HEK293 (cell line): ENCODE measurements at regions not wholly inside any gene's neighbourhood (a gene's known extent, or its start where the extent isn't known, plus 50 kb on each side); places are given as distances from the start of the nearest gene placed in this dataset.

Experiments
- CTCF ChIA-PET: fragments of 350-600 bp; formaldehyde crosslinking; extraction: SDS; loops from one replicate; lab custom pipeline; 2021; ENCODE audit warnings: antibody characterized with exemption; lab: Yijun Ruan, JAX
- POLR2A ChIA-PET: fragments of 300-600 bp; formaldehyde crosslinking; extraction: SDS; loops from one replicate; lab custom pipeline; 2020; ENCODE audit warnings: antibody characterized with exemption, inconsistent platforms; lab: Yijun Ruan, JAX
- H3K27ac ChIP-seq: fragments of 200-500 bp; sonication (Bioruptor generic); 2 replicates; pipeline ENCODE4 v1.5.1; 2014; ENCODE audit warnings: low read depth, low read length, control low read depth, inconsistent platforms; ENCODE audit errors: extremely low read depth
- H3K36me3 ChIP-seq, 2 experiments: fragments of 200-500 bp in 1 of 2; sonication (Bioruptor generic) in 1 of 2; 1 replicate in 1 of 2; 2 replicates in 1 of 2; pipeline ENCODE4 v1.5.1; 2014 to 2017; ENCODE audit warnings: inconsistent platforms in 2 of 2, low read length in 2 of 2; ENCODE audit not compliant: control insufficient read depth in 2 of 2, insufficient read depth in 1 of 2
- H3K4me1 ChIP-seq: fragments of 200-500 bp; sonication (Bioruptor generic); 2 replicates; pipeline ENCODE4 v1.5.1; 2014; ENCODE audit warnings: mild to moderate bottlenecking, low read length, inconsistent platforms; ENCODE audit not compliant: control insufficient read depth, insufficient read depth
- H3K4me3 ChIP-seq: 2 replicates; pipeline ENCODE4 v1.5.1; 2011; ENCODE audit warnings: low read depth, mild to moderate bottlenecking, control low read depth, low read length, moderate library complexity
- H3K9me3 ChIP-seq: fragments of 200-500 bp; sonication (Bioruptor generic); 2 replicates; pipeline ENCODE4 v1.5.1; 2014; ENCODE audit warnings: low read depth, low read length, inconsistent platforms; ENCODE audit not compliant: control insufficient read depth, insufficient read depth
- GLIS1 ChIP-seq: fragments of 450-650 bp; formaldehyde crosslinking; IDR thresholded peaks from 2 replicates; pipeline ENCODE4 v1.5.1; 2016; ENCODE audit warnings: missing biosample characterization, missing genetic modification characterization
- HOXA7 ChIP-seq: sonication (generic); formaldehyde crosslinking; IDR thresholded peaks from 2 replicates; pipeline ENCODE4 v1.8.1; 2022; ENCODE audit warnings: missing genetic modification reagents, borderline replicate concordance
- HOXD13 ChIP-seq: sonication (generic); formaldehyde crosslinking; IDR thresholded peaks from 2 replicates; pipeline ENCODE4 v1.8.0; 2022; ENCODE audit warnings: missing genetic modification reagents, borderline replicate concordance
- PRDM1 ChIP-seq: fragments of 450-650 bp; formaldehyde crosslinking; IDR thresholded peaks from 2 replicates; pipeline ENCODE4; 2016; ENCODE audit warnings: missing biosample characterization, missing genetic modification characterization
- SP7 ChIP-seq: fragments of 450-650 bp; formaldehyde crosslinking; IDR thresholded peaks from 2 replicates; pipeline ENCODE4 v1.5.1; 2016; ENCODE audit warnings: missing biosample characterization, missing genetic modification characterization
- TCF7L2 ChIP-seq: IDR thresholded peaks from 2 replicates; pipeline ENCODE4 v1.6.1; 2011; ENCODE audit warnings: low read depth, mild to moderate bottlenecking, inconsistent platforms, low read length, moderate library complexity, borderline replicate concordance
- ZNF114 ChIP-seq: fragments of 450-650 bp; formaldehyde crosslinking; IDR thresholded peaks from 2 replicates; pipeline ENCODE4 v1.5.0; 2017; ENCODE audit warnings: missing biosample characterization, missing genetic modification characterization
- ZNF266 ChIP-seq: fragments of 450-650 bp; formaldehyde crosslinking; IDR thresholded peaks from 2 replicates; pipeline ENCODE4 v1.5.1; 2016; ENCODE audit warnings: missing biosample characterization, missing genetic modification characterization, low read depth
- ZNF473 ChIP-seq: fragments of 450-650 bp; formaldehyde crosslinking; IDR thresholded peaks from 2 replicates; pipeline ENCODE4 v1.5.1; 2017; ENCODE audit warnings: missing biosample characterization, missing genetic modification characterization
- ZNF558 ChIP-seq: fragments of 450-650 bp; formaldehyde crosslinking; IDR thresholded peaks from 2 replicates; pipeline ENCODE4 v1.5.1; 2016; ENCODE audit warnings: missing biosample characterization, missing genetic modification characterization
- ZNF596 ChIP-seq: fragments of 450-650 bp; IDR thresholded peaks from 2 replicates; pipeline ENCODE4 v1.5.0; 2018; ENCODE audit warnings: missing biosample characterization, mild to moderate bottlenecking, missing genetic modification characterization, moderate library complexity
- ZNF660 ChIP-seq: fragments of 450-650 bp; IDR thresholded peaks from 2 replicates; pipeline ENCODE4 v1.5.1; 2018; ENCODE audit warnings: missing biosample characterization, mild to moderate bottlenecking, missing genetic modification characterization
- ZNF747 ChIP-seq: fragments of 450-650 bp; formaldehyde crosslinking; IDR thresholded peaks from 2 replicates; pipeline ENCODE4 v1.5.1; 2016; ENCODE audit warnings: missing biosample characterization, missing genetic modification characterization
- ZNF777 ChIP-seq: fragments of 450-650 bp; formaldehyde crosslinking; IDR thresholded peaks from 2 replicates; pipeline ENCODE4 v1.5.1; 2017; ENCODE audit warnings: missing biosample characterization, missing genetic modification characterization, borderline replicate concordance
- TF ChIP-seq, protein P1 (sequence below): sonication (generic); formaldehyde crosslinking; IDR thresholded peaks from 2 replicates; pipeline ENCODE4 v1.8.1; 2022; ENCODE audit warnings: mild to moderate bottlenecking, moderate library complexity, missing genetic modification reagents
- TF ChIP-seq, protein P2 (sequence below): fragments of 450-650 bp; formaldehyde crosslinking; IDR thresholded peaks from 2 replicates; pipeline ENCODE4 v1.5.1; 2016; ENCODE audit warnings: missing biosample characterization, missing genetic modification characterization, borderline replicate concordance
- TF ChIP-seq, protein P3 (sequence below): fragments of 450-650 bp; formaldehyde crosslinking; conservative IDR thresholded peaks from 2 replicates; pipeline ENCODE4 v1.5.1; 2016; ENCODE audit warnings: low read depth, missing biosample characterization, missing genetic modification characterization
- TF ChIP-seq, protein P4 (sequence below): fragments of 450-650 bp; formaldehyde crosslinking; IDR thresholded peaks from 2 replicates; pipeline ENCODE4 v1.5.1; 2016; ENCODE audit warnings: missing biosample characterization, missing genetic modification characterization
- TF ChIP-seq, protein P5 (sequence below): fragments of 450-650 bp; IDR thresholded peaks from 2 replicates; pipeline ENCODE4 v1.5.1; 2018; ENCODE audit warnings: missing biosample characterization, missing genetic modification characterization
- TF ChIP-seq, protein P6 (sequence below): fragments of 450-650 bp; formaldehyde crosslinking; IDR thresholded peaks from 2 replicates; pipeline ENCODE4 v1.5.1; 2016; ENCODE audit warnings: missing biosample characterization, missing genetic modification characterization
- TF ChIP-seq, protein P7 (sequence below): fragments of 450-650 bp; formaldehyde crosslinking; IDR thresholded peaks from 2 replicates; pipeline ENCODE4 v1.5.0; 2017; ENCODE audit warnings: missing biosample characterization, missing genetic modification characterization, borderline replicate concordance

DNA sequence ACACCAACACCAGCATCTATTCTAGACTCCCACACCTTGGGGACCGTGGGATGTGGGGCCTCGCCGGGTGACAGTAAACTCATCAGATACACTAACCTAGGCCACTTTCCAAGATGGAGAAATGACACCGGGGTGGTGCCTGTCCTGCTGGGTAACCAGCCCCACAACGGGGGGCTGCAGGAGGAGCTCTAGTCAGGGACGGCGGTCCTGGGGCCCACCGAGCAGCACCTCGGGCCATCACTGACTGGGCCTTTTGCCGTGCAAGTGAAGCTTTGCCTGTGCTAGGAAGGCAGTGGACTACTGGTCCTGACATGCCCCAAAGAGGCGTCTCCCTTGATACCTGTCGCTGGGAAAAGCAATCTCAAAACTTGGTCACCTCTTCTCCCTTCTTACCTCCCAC lies 260.3 kb upstream of the IRX1 start (continued):
- TF ChIP-seq, protein P1, sequence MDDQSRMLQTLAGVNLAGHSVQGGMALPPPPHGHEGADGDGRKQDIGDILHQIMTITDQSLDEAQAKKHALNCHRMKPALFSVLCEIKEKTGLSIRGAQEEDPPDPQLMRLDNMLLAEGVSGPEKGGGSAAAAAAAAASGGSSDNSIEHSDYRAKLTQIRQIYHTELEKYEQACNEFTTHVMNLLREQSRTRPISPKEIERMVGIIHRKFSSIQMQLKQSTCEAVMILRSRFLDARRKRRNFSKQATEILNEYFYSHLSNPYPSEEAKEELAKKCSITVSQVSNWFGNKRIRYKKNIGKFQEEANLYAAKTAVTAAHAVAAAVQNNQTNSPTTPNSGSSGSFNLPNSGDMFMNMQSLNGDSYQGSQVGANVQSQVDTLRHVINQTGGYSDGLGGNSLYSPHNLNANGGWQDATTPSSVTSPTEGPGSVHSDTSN (CRISPR knock-in tag) = no peak
- no peak for TF ChIP-seq PRDM1 (tag by site-specific recombination)

DNA sequence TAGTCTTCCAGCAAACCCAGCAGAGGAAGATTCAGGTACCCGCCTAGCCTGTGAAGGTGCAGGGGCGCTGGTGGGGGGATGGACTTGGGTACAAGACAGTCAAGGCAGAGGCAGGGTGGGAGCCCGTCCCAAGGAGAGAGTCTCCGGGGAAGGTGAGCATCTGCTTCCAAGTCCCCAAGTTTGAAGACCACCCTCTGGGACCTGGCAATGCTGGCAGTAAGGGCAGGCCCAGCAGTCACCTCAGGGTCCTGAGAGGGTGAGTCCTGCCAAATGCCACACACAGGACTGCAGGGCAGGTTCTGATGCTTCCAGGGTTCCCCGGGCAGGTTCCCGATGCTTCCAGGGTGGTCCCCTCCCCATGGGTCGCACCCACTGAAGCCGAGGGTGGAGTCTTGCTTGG lies 261.8 kb upstream of the IRX1 start:
- no peak overlapping the region for H3K27ac ChIP-seq
- no peaks in the 10 kb centered on the region for H3K9me3 ChIP-seq
- no peaks in the 10 kb centered on the region for H3K4me1 ChIP-seq
- TF ChIP-seq, protein P2, sequence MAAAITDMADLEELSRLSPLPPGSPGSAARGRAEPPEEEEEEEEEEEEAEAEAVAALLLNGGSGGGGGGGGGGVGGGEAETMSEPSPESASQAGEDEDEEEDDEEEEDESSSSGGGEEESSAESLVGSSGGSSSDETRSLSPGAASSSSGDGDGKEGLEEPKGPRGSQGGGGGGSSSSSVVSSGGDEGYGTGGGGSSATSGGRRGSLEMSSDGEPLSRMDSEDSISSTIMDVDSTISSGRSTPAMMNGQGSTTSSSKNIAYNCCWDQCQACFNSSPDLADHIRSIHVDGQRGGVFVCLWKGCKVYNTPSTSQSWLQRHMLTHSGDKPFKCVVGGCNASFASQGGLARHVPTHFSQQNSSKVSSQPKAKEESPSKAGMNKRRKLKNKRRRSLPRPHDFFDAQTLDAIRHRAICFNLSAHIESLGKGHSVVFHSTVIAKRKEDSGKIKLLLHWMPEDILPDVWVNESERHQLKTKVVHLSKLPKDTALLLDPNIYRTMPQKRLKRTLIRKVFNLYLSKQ = no peak
- TF ChIP-seq ZNF558 (tag by site-specific recombination) (no peak), ZNF596 (no peak), HOXA7 (CRISPR knock-in tag) (no peak), HOXD13 (CRISPR knock-in tag) (no peak), ZNF473 (tag by site-specific recombination) (no peak), ZNF114 (no peak), GLIS1 (tag by site-specific recombination) (no peak), ZNF660 (tag by site-specific recombination) (no peak), SP7 (tag by site-specific recombination) (no peak), TCF7L2 (no peak), ZNF747 (tag by site-specific recombination) (no peak), ZNF777 (no peak), ZNF266 (tag by site-specific recombination) (no peak)
- TF ChIP-seq, protein P3, sequence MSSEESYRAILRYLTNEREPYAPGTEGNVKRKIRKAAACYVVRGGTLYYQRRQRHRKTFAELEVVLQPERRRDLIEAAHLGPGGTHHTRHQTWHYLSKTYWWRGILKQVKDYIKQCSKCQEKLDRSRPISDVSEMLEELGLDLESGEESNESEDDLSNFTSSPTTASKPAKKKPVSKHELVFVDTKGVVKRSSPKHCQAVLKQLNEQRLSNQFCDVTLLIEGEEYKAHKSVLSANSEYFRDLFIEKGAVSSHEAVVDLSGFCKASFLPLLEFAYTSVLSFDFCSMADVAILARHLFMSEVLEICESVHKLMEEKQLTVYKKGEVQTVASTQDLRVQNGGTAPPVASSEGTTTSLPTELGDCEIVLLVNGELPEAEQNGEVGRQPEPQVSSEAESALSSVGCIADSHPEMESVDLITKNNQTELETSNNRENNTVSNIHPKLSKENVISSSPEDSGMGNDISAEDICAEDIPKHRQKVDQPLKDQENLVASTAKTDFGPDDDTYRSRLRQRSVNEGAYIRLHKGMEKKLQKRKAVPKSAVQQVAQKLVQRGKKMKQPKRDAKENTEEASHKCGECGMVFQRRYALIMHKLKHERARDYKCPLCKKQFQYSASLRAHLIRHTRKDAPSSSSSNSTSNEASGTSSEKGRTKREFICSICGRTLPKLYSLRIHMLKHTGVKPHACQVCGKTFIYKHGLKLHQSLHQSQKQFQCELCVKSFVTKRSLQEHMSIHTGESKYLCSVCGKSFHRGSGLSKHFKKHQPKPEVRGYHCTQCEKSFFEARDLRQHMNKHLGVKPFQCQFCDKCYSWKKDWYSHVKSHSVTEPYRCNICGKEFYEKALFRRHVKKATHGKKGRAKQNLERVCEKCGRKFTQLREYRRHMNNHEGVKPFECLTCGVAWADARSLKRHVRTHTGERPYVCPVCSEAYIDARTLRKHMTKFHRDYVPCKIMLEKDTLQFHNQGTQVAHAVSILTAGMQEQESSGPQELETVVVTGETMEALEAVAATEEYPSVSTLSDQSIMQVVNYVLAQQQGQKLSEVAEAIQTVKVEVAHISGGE (tag by site-specific recombination) = no peak
- TF ChIP-seq, protein P4, sequence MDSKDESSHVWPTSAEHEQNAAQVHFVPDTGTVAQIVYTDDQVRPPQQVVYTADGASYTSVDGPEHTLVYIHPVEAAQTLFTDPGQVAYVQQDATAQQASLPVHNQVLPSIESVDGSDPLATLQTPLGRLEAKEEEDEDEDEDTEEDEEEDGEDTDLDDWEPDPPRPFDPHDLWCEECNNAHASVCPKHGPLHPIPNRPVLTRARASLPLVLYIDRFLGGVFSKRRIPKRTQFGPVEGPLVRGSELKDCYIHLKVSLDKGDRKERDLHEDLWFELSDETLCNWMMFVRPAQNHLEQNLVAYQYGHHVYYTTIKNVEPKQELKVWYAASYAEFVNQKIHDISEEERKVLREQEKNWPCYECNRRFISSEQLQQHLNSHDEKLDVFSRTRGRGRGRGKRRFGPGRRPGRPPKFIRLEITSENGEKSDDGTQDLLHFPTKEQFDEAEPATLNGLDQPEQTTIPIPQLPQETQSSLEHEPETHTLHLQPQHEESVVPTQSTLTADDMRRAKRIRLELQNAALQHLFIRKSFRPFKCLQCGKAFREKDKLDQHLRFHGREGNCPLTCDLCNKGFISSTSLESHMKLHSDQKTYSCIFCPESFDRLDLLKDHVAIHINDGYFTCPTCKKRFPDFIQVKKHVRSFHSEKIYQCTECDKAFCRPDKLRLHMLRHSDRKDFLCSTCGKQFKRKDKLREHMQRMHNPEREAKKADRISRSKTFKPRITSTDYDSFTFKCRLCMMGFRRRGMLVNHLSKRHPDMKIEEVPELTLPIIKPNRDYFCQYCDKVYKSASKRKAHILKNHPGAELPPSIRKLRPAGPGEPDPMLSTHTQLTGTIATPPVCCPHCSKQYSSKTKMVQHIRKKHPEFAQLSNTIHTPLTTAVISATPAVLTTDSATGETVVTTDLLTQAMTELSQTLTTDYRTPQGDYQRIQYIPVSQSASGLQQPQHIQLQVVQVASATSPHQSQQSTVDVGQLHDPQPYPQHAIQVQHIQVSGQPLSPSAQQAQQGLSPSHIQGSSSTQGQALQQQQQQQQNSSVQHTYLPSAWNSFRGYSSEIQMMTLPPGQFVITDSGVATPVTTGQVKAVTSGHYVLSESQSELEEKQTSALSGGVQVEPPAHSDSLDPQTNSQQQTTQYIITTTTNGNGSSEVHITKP (tag by site-specific recombination) = no peak
- TF ChIP-seq, protein P5, sequence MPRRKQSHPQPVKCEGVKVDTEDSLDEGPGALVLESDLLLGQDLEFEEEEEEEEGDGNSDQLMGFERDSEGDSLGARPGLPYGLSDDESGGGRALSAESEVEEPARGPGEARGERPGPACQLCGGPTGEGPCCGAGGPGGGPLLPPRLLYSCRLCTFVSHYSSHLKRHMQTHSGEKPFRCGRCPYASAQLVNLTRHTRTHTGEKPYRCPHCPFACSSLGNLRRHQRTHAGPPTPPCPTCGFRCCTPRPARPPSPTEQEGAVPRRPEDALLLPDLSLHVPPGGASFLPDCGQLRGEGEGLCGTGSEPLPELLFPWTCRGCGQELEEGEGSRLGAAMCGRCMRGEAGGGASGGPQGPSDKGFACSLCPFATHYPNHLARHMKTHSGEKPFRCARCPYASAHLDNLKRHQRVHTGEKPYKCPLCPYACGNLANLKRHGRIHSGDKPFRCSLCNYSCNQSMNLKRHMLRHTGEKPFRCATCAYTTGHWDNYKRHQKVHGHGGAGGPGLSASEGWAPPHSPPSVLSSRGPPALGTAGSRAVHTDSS (tag by site-specific recombination) = no peak
- TF ChIP-seq, protein P6, sequence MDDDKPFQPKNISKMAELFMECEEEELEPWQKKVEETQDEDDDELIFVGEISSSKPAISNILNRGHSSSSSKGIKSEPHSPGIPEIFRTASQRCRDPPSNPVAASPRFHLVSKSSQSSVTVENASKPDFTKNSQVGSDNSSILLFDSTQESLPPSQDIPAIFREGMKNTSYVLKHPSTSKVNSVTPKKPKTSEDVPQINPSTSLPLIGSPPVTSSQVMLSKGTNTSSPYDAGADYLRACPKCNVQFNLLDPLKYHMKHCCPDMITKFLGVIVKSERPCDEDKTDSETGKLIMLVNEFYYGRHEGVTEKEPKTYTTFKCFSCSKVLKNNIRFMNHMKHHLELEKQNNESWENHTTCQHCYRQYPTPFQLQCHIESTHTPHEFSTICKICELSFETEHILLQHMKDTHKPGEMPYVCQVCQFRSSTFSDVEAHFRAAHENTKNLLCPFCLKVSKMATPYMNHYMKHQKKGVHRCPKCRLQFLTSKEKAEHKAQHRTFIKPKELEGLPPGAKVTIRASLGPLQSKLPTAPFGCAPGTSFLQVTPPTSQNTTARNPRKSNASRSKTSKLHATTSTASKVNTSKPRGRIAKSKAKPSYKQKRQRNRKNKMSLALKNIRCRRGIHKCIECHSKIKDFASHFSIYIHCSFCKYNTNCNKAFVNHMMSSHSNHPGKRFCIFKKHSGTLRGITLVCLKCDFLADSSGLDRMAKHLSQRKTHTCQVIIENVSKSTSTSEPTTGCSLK (tag by site-specific recombination) = no peak
- TF ChIP-seq, protein P7, sequence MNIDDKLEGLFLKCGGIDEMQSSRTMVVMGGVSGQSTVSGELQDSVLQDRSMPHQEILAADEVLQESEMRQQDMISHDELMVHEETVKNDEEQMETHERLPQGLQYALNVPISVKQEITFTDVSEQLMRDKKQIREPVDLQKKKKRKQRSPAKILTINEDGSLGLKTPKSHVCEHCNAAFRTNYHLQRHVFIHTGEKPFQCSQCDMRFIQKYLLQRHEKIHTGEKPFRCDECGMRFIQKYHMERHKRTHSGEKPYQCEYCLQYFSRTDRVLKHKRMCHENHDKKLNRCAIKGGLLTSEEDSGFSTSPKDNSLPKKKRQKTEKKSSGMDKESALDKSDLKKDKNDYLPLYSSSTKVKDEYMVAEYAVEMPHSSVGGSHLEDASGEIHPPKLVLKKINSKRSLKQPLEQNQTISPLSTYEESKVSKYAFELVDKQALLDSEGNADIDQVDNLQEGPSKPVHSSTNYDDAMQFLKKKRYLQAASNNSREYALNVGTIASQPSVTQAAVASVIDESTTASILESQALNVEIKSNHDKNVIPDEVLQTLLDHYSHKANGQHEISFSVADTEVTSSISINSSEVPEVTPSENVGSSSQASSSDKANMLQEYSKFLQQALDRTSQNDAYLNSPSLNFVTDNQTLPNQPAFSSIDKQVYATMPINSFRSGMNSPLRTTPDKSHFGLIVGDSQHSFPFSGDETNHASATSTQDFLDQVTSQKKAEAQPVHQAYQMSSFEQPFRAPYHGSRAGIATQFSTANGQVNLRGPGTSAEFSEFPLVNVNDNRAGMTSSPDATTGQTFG (tag by site-specific recombination) = no peak
- TF ChIP-seq, all 188 proteins: peak for 0
- CTCF ChIA-PET = no interaction called here
- POLR2A ChIA-PET = no interaction called here
- Histone ChIP-seq H3K36me3 (no peaks in the 10 kb centered on the region), H3K4me3 (no peak overlapping the region)
